Body of pancreas (tissue), 4 donors: ENCODE measurements at regions not wholly inside any gene's neighbourhood (a gene's known extent, or its start where the extent isn't known, plus 50 kb on each side); places are given as distances from the start of the nearest gene placed in this dataset.

Source experiments
- POLR2A ChIP-seq, 3 donors: fragments of 450-650 bp; IDR thresholded peaks; one replicate each; pipeline ENCODE4 v1.6.1; 2016; ENCODE audit warnings: antibody characterized with exemption in 3 of 3, mild to moderate bottlenecking in 2 of 3
- TF ChIP-seq, protein P1 (sequence below), 7 experiments: fragments of 450-650 bp in 4 of 7; fragments of 200-600 bp in 3 of 7; sonication (generic) in 3 of 7; IDR thresholded peaks; one replicate each; pipeline ENCODE4 v1.5.1; 2016 to 2019; ENCODE audit warnings: antibody characterized with exemption in 7 of 7

GRCh38 chr17:54536306-54536705 lies 364.3 kb upstream of the TOM1L1 start:
- TF ChIP-seq, protein P1, sequence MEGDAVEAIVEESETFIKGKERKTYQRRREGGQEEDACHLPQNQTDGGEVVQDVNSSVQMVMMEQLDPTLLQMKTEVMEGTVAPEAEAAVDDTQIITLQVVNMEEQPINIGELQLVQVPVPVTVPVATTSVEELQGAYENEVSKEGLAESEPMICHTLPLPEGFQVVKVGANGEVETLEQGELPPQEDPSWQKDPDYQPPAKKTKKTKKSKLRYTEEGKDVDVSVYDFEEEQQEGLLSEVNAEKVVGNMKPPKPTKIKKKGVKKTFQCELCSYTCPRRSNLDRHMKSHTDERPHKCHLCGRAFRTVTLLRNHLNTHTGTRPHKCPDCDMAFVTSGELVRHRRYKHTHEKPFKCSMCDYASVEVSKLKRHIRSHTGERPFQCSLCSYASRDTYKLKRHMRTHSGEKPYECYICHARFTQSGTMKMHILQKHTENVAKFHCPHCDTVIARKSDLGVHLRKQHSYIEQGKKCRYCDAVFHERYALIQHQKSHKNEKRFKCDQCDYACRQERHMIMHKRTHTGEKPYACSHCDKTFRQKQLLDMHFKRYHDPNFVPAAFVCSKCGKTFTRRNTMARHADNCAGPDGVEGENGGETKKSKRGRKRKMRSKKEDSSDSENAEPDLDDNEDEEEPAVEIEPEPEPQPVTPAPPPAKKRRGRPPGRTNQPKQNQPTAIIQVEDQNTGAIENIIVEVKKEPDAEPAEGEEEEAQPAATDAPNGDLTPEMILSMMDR (IDR thresholded peaks at IDR 0.05), result no peak
- TF ChIP-seq POLR2A (IDR thresholded peaks at IDR 0.05), result no peak
